Hepatocyte (in vitro differentiated cells): ENCODE measurements at regions not wholly inside any gene's neighbourhood (a gene's known extent, or its start where the extent isn't known, plus 50 kb on each side); places are given as distances from the start of the nearest gene placed in this dataset.

ENCODE experiments used
- EZH2 ChIP-seq: fragments of 200-600 bp; sonication (generic); IDR thresholded peaks from 2 replicates; pipeline ENCODE4 v1.6.1; 2016; ENCODE audit warnings: antibody characterized with exemption, mild to moderate bottlenecking, borderline replicate concordance
- TF ChIP-seq, protein P1 (sequence below): fragments of 200-600 bp; sonication (generic); IDR thresholded peaks from 2 replicates; pipeline ENCODE4 v1.5.1; 2016; ENCODE audit warnings: antibody characterized with exemption, mild to moderate bottlenecking; ENCODE audit not compliant: poor library complexity

DNA sequence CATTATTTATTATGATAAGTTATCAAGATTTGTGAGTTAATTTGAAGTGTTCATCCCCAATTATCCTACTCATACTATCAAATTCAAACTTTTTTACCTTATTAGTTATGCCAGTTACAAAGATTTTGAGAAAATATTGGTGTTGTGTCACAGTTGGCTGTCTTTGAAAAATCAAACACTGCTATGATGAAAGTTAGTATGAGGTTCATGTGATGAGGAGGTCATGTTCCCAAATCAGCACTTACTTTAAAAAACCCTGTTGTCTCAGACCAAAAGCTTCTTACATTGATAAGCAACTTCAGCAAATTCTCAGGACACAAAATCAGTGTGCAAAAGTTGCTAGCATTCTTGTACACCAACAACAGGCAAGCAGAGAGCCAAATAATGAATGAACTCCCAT, 68.1 kb downstream of the TTC6 start:
- TF ChIP-seq, protein P1, sequence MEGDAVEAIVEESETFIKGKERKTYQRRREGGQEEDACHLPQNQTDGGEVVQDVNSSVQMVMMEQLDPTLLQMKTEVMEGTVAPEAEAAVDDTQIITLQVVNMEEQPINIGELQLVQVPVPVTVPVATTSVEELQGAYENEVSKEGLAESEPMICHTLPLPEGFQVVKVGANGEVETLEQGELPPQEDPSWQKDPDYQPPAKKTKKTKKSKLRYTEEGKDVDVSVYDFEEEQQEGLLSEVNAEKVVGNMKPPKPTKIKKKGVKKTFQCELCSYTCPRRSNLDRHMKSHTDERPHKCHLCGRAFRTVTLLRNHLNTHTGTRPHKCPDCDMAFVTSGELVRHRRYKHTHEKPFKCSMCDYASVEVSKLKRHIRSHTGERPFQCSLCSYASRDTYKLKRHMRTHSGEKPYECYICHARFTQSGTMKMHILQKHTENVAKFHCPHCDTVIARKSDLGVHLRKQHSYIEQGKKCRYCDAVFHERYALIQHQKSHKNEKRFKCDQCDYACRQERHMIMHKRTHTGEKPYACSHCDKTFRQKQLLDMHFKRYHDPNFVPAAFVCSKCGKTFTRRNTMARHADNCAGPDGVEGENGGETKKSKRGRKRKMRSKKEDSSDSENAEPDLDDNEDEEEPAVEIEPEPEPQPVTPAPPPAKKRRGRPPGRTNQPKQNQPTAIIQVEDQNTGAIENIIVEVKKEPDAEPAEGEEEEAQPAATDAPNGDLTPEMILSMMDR = no peak
- TF ChIP-seq EZH2 = no peak
